Fibroblast of gingiva (primary cell): ENCODE measurements at regions not wholly inside any gene's neighbourhood (a gene's known extent, or its start where the extent isn't known, plus 50 kb on each side); places are given as distances from the start of the nearest gene placed in this dataset.
"Not testable (repeated sequence)": the region's sequence is repeated elsewhere in the genome, so short reads cannot be mapped to it uniquely, and the experiment has no call there.

Experiments
- DNase-seq: peaks from one replicate; pipeline ENCODE4 v3.0.0-alpha.2; 2011; ENCODE audit warnings: low read depth

GRCh38 chr4:148955564-148956297, 513.5 kb upstream of the NR3C2 start:
- no peak for DNase-seq

GRCh38 chr4:148954011-148954749, 512.0 kb upstream of the NR3C2 start:
- no peak for DNase-seq

- no peak for DNase-seq
These were observed 509.1 kb upstream of the NR3C2 start for GRCh38 chr4:148951346-148951745.

GRCh38 chr4:148946271-148946670, 504.1 kb upstream of the NR3C2 start:
- no peak for DNase-seq

- no peak for DNase-seq
These were observed 502.6 kb upstream of the NR3C2 start for GRCh38 chr4:148944839-148945219.

GRCh38 chr4:148944136-148944838, 502.1 kb upstream of the NR3C2 start:
- DNase-seq = no peak

- no peak for DNase-seq
These were observed 492.8 kb upstream of the NR3C2 start for GRCh38 chr4:148934926-148935578.

- no peak for DNase-seq
These were observed 484.4 kb upstream of the NR3C2 start for GRCh38 chr4:148926276-148927260.

GRCh38 chr4:148923881-148924280, 481.7 kb upstream of the NR3C2 start:
- DNase-seq = no peak

GRCh38 chr4:148922497-148922896, 480.3 kb upstream of the NR3C2 start:
- DNase-seq = no peak

GRCh38 chr4:148914734-148915133, 472.5 kb upstream of the NR3C2 start:
- DNase-seq = no peak

GRCh38 chr4:148914301-148914700, 472.1 kb upstream of the NR3C2 start:
- DNase-seq = no peak

GRCh38 chr4:148903388-148903787, 461.2 kb upstream of the NR3C2 start:
- DNase-seq = no peak

GRCh38 chr4:148901075-148901705, 459.0 kb upstream of the NR3C2 start:
- no peak for DNase-seq

GRCh38 chr4:148898139-148898538, 455.9 kb upstream of the NR3C2 start:
- not testable (repeated sequence) for DNase-seq

GRCh38 chr4:148893095-148893494, 450.9 kb upstream of the NR3C2 start:
- DNase-seq = no peak

- DNase-seq = no peak
These were observed 441.7 kb upstream of the NR3C2 start for GRCh38 chr4:148883891-148884290.

- no peak for DNase-seq
These were observed 441.2 kb upstream of the NR3C2 start for GRCh38 chr4:148883435-148883834.

GRCh38 chr4:148881860-148882643, 439.8 kb upstream of the NR3C2 start:
- no peak for DNase-seq

GRCh38 chr4:148874331-148874730, 432.1 kb upstream of the NR3C2 start:
- DNase-seq = no peak
